ENCODE measurements at regions not wholly inside any gene's neighbourhood (a gene's known extent, or its start where the extent isn't known, plus 50 kb on each side); places are given as distances from the start of the nearest gene placed in this dataset.

GRCh38 chr2:6177811-6178210, 485.6 kb downstream of the SOX11 start:
- H4K20me1 ChIP-seq (ENCODE audit: low read depth) = no peaks in the 10 kb centered on the region
- H3K4me3 Mint-ChIP-seq = no peak overlapping the region
- peaks cover 16% of the 10 kb centered on the region for H3K4me1 ChIP-seq
- no peak overlapping the region for H3K27ac ChIP-seq
- H3K36me3 Mint-ChIP-seq = no peaks in the 10 kb centered on the region
- no peaks in the 10 kb centered on the region for H3K36me3 ChIP-seq
- H3K27me3 Mint-ChIP-seq (ENCODE audit: insufficient read depth, low read depth) = peaks cover 3% of the 10 kb centered on the region
- peaks cover 17% of the 10 kb centered on the region for H3K4me1 Mint-ChIP-seq
- H3F3A ChIP-seq (ENCODE audit: low read depth) = no peaks in the 10 kb centered on the region
- H2AFZ ChIP-seq (replicated peaks) = no peak overlapping the region
- DNase-seq (ENCODE audit: low spot score) = no peak
- no peaks in the 10 kb centered on the region for H3K27me3 ChIP-seq
- no peaks in the 10 kb centered on the region for H3K79me2 ChIP-seq (ENCODE audit: low read depth)
- H3K9ac ChIP-seq = no peak overlapping the region
- no peak overlapping the region for H3K27ac Mint-ChIP-seq
- H3K4me2 ChIP-seq = no peak overlapping the region
- no peaks in the 10 kb centered on the region for H3K9me3 ChIP-seq (ENCODE audit: low read depth)
- no peak for TF ChIP-seq CTCF (IDR thresholded peaks at IDR 0.05)
- TF ChIP-seq EZH2 (IDR thresholded peaks at IDR 0.05) = no peak
- no peak for TF ChIP-seq EZH2phosphoT487 (IDR thresholded peaks at IDR 0.05)
- no peak overlapping the region for H3K4me3 ChIP-seq
- H3K9me3 Mint-ChIP-seq = peaks cover 17% of the 10 kb centered on the region

GRCh38 chr2:6181525-6181924, 489.3 kb downstream of the SOX11 start:
- Mint-ChIP-seq H3K27ac (peak overlapping the region; percentile 88), H3K36me3 (no peaks in the 10 kb centered on the region), H3K4me1 (peaks cover 48% of the 10 kb centered on the region), H3K9me3 (no peaks in the 10 kb centered on the region), H3K4me3 (no peak overlapping the region), H3K27me3 (ENCODE audit: insufficient read depth, low read depth) (peaks cover 3% of the 10 kb centered on the region)
- H3K4me2 ChIP-seq = no peak overlapping the region
- H4K20me1 ChIP-seq (ENCODE audit: low read depth) = no peaks in the 10 kb centered on the region
- no peak overlapping the region for H3K27ac ChIP-seq
- no peak overlapping the region for H2AFZ ChIP-seq (replicated peaks)
- H3K4me3 ChIP-seq = no peak overlapping the region
- no peaks in the 10 kb centered on the region for H3F3A ChIP-seq (ENCODE audit: low read depth)
- H3K9ac ChIP-seq = no peak overlapping the region
- H3K4me1 ChIP-seq = peaks cover 16% of the 10 kb centered on the region
- TF ChIP-seq CTCF (IDR thresholded peaks at IDR 0.05) (no peak), EZH2 (IDR thresholded peaks at IDR 0.05) (no peak), EZH2phosphoT487 (IDR thresholded peaks at IDR 0.05) (no peak)
- H3K27me3 ChIP-seq = no peaks in the 10 kb centered on the region
- H3K9me3 ChIP-seq (ENCODE audit: low read depth) = no peaks in the 10 kb centered on the region
- no peaks in the 10 kb centered on the region for H3K79me2 ChIP-seq (ENCODE audit: low read depth)
- no peak for DNase-seq (ENCODE audit: low spot score)
- no peaks in the 10 kb centered on the region for H3K36me3 ChIP-seq

GRCh38 chr2:6181926-6182325, 489.7 kb downstream of the SOX11 start:
- H3K4me1 Mint-ChIP-seq = peaks cover 52% of the 10 kb centered on the region
- H3K4me3 ChIP-seq = no peak overlapping the region
- no peak overlapping the region for H3K4me2 ChIP-seq

More at GRCh38 chr2:6181926-6182325, 489.7 kb downstream of the SOX11 start:
- H3K36me3 Mint-ChIP-seq = no peaks in the 10 kb centered on the region
- Histone ChIP-seq H3K9ac (no peak overlapping the region), H3K36me3 (no peaks in the 10 kb centered on the region), H3F3A (ENCODE audit: low read depth) (no peaks in the 10 kb centered on the region), H3K4me1 (peaks cover 16% of the 10 kb centered on the region), H4K20me1 (ENCODE audit: low read depth) (no peaks in the 10 kb centered on the region), H3K79me2 (ENCODE audit: low read depth) (no peaks in the 10 kb centered on the region), H2AFZ (replicated peaks) (no peak overlapping the region), H3K9me3 (ENCODE audit: low read depth) (no peaks in the 10 kb centered on the region), H3K27me3 (no peaks in the 10 kb centered on the region), H3K27ac (no peak overlapping the region)
- DNase-seq (ENCODE audit: low spot score) = peak; percentile 8
- no peaks in the 10 kb centered on the region for H3K9me3 Mint-ChIP-seq
- H3K4me3 Mint-ChIP-seq = no peak overlapping the region
- peak overlapping the region; percentile 88 for H3K27ac Mint-ChIP-seq
- TF ChIP-seq CTCF (IDR thresholded peaks at IDR 0.05) (no peak), EZH2phosphoT487 (IDR thresholded peaks at IDR 0.05) (no peak), EZH2 (IDR thresholded peaks at IDR 0.05) (no peak)
- H3K27me3 Mint-ChIP-seq (ENCODE audit: insufficient read depth, low read depth) = peaks cover 3% of the 10 kb centered on the region

Data from neural progenitor cell (in vitro differentiated cells).